ENCODE measurements at regions not wholly inside any gene's neighbourhood (a gene's known extent, or its start where the extent isn't known, plus 50 kb on each side); places are given as distances from the start of the nearest gene placed in this dataset.

- Histone ChIP-seq H3K4me3 (ENCODE audit: low read depth, low read length) (no peak overlapping the region), H3K36me3 (ENCODE audit: control insufficient read depth, insufficient read depth, low read length) (no peaks in the 10 kb centered on the region), H3K27me3 (ENCODE audit: control insufficient read depth, insufficient read depth, low read length) (peaks cover 2% of the 10 kb centered on the region)
- no peak for TF ChIP-seq CTCF (IDR thresholded peaks at IDR 0.05; ENCODE audit: insufficient read depth, low read length, poor library complexity, severe bottlenecking)
- DNase-seq (ENCODE audit: low read depth) = no peak
These were observed 229.7 kb upstream of the ZNF32 start for GRCh38 chr10:43878386-43878785.

- peaks cover 2% of the 10 kb centered on the region for H3K27me3 ChIP-seq (ENCODE audit: control insufficient read depth, insufficient read depth, low read length)
- DNase-seq (ENCODE audit: low read depth) = no peak
- H3K36me3 ChIP-seq (ENCODE audit: control insufficient read depth, insufficient read depth, low read length) = no peaks in the 10 kb centered on the region
- H3K4me3 ChIP-seq (ENCODE audit: low read depth, low read length) = no peak overlapping the region
- TF ChIP-seq CTCF (IDR thresholded peaks at IDR 0.05; ENCODE audit: insufficient read depth, low read length, poor library complexity, severe bottlenecking) = no peak
These were observed 228.3 kb upstream of the ZNF32 start for GRCh38 chr10:43876976-43877375.

- H3K36me3 ChIP-seq (ENCODE audit: control insufficient read depth, insufficient read depth, low read length) = no peaks in the 10 kb centered on the region
- no peak for DNase-seq (ENCODE audit: low read depth)
- H3K27me3 ChIP-seq (ENCODE audit: control insufficient read depth, insufficient read depth, low read length) = no peaks in the 10 kb centered on the region
- TF ChIP-seq CTCF (IDR thresholded peaks at IDR 0.05; ENCODE audit: insufficient read depth, low read length, poor library complexity, severe bottlenecking) = no peak
- no peak overlapping the region for H3K4me3 ChIP-seq (ENCODE audit: low read depth, low read length)
These were observed 226.3 kb upstream of the ZNF32 start for GRCh38 chr10:43874984-43875383.

- no peak for TF ChIP-seq CTCF (IDR thresholded peaks at IDR 0.05; ENCODE audit: insufficient read depth, low read length, poor library complexity, severe bottlenecking)
- H3K36me3 ChIP-seq (ENCODE audit: control insufficient read depth, insufficient read depth, low read length) = no peaks in the 10 kb centered on the region
- no peak overlapping the region for H3K4me3 ChIP-seq (ENCODE audit: low read depth, low read length)
- DNase-seq (ENCODE audit: low read depth) = no peak
- H3K27me3 ChIP-seq (ENCODE audit: control insufficient read depth, insufficient read depth, low read length) = no peaks in the 10 kb centered on the region
These were observed 225.0 kb upstream of the ZNF32 start for GRCh38 chr10:43873717-43874116.

GRCh38 chr10:43872644-43873043, 224.0 kb upstream of the ZNF32 start:
- DNase-seq (ENCODE audit: low read depth) = no peak
- no peaks in the 10 kb centered on the region for H3K36me3 ChIP-seq (ENCODE audit: control insufficient read depth, insufficient read depth, low read length)
- no peak for TF ChIP-seq CTCF (IDR thresholded peaks at IDR 0.05; ENCODE audit: insufficient read depth, low read length, poor library complexity, severe bottlenecking)
- no peak overlapping the region for H3K4me3 ChIP-seq (ENCODE audit: low read depth, low read length)
- H3K27me3 ChIP-seq (ENCODE audit: control insufficient read depth, insufficient read depth, low read length) = no peaks in the 10 kb centered on the region

- no peak for DNase-seq (ENCODE audit: low read depth)
- no peak for TF ChIP-seq CTCF (IDR thresholded peaks at IDR 0.05; ENCODE audit: insufficient read depth, low read length, poor library complexity, severe bottlenecking)
- H3K4me3 ChIP-seq (ENCODE audit: low read depth, low read length) = no peak overlapping the region
- no peaks in the 10 kb centered on the region for H3K36me3 ChIP-seq (ENCODE audit: control insufficient read depth, insufficient read depth, low read length)
- H3K27me3 ChIP-seq (ENCODE audit: control insufficient read depth, insufficient read depth, low read length) = no peaks in the 10 kb centered on the region
These were observed 222.9 kb upstream of the ZNF32 start for GRCh38 chr10:43871545-43871944.

Data from kidney epithelial cell (primary cell).